Upper lobe of left lung (tissue), 4 donors: ENCODE measurements at regions not wholly inside any gene's neighbourhood (a gene's known extent, or its start where the extent isn't known, plus 50 kb on each side); places are given as distances from the start of the nearest gene placed in this dataset.

ENCODE experiments used
- CTCF ChIP-seq, 6 experiments: fragments of 450-650 bp in 4 of 6; fragments of 200-600 bp in 2 of 6; sonication (generic) in 2 of 6; IDR thresholded peaks; one replicate each; pipeline ENCODE4 v1.5.1; 2016 to 2019; ENCODE audit warnings: antibody characterized with exemption in 6 of 6
- POLR2A ChIP-seq, 4 donors: fragments of 450-650 bp; IDR thresholded peaks; one replicate each; pipeline ENCODE4 v1.5.1; 2016 to 2017; ENCODE audit warnings: antibody characterized with exemption in 4 of 4, mild to moderate bottlenecking in 2 of 4

- TF ChIP-seq CTCF (IDR thresholded peaks at IDR 0.05) (no peak), POLR2A (IDR thresholded peaks at IDR 0.05) (no peak)
These were observed 1400.0 kb upstream of the ALCAM start for GRCh38 chr3:103966749-103967148.
